GM23338 (cell line): ENCODE measurements at regions not wholly inside any gene's neighbourhood (a gene's known extent, or its start where the extent isn't known, plus 50 kb on each side); places are given as distances from the start of the nearest gene placed in this dataset.

Experiments
- CTCF ChIP-seq, 2 experiments: fragments of 200-600 bp in 1 of 2; sonication (generic) in 1 of 2; conservative IDR thresholded peaks; 2 replicates each; pipeline versions ENCODE4 v1.5.1 to v1.6.1; 2016 to 2017; ENCODE audit warnings: antibody characterized with exemption in 2 of 2, low read depth in 2 of 2, mild to moderate bottlenecking in 2 of 2, moderate library complexity in 1 of 2
- EZH2phosphoT487 ChIP-seq: fragments of 200-600 bp; sonication (generic); IDR thresholded peaks from one replicate; pipeline ENCODE4 v1.8.1; 2018; ENCODE audit warnings: antibody characterized with exemption; ENCODE audit not compliant: unreplicated experiment

- TF ChIP-seq CTCF (conservative IDR thresholded peaks at IDR 0.05; ENCODE audit: low read depth in 2 of 2) (no peak), EZH2phosphoT487 (no peak)
Observed at GRCh38 chr1:82792151-82792550, 991.4 kb downstream of the ADGRL2 start.
